ENCODE measurements at regions not wholly inside any gene's neighbourhood (a gene's known extent, or its start where the extent isn't known, plus 50 kb on each side); places are given as distances from the start of the nearest gene placed in this dataset.

- DNase-seq (ENCODE audit: low read depth, low spot score) (no peak), ATAC-seq (no peak)
- POLR2A ChIA-PET = no interaction called here
- no peak overlapping the region for H3K4me3 ChIP-seq (ENCODE audit: low read depth in 2 of 2, low read length in 2 of 2)
- H3K27ac ChIP-seq (ENCODE audit: low read length) = no peak overlapping the region
- no peaks in the 10 kb centered on the region for H3K4me1 ChIP-seq (ENCODE audit: control insufficient read depth, insufficient read depth, low read length)
- intact Hi-C loops (cut with micrococcal nuclease; ENCODE audit: unreplicated experiment) (no loop called here), in situ Hi-C loops (cut with HindIII; ENCODE audit: low pct_unique_long_range_greater_than_20kb, low sequenced_read_pairs) (no loop called here)
- H3K27me3 ChIP-seq (ENCODE audit: control insufficient read depth, insufficient read depth, low read length) = no peaks in the 10 kb centered on the region
- no peak for TF ChIP-seq SIN3A (IDR thresholded peaks at IDR 0.05; ENCODE audit: borderline replicate concordance, insufficient read depth, low read depth, low read length)
- no peak for TF ChIP-seq TCF7L2 (IDR thresholded peaks at IDR 0.05; ENCODE audit: low read depth, low read length)
- no peak for TF ChIP-seq CTCF (IDR thresholded peaks at IDR 0.05)
- TF ChIP-seq REST (IDR thresholded peaks at IDR 0.05; ENCODE audit: insufficient read depth in 1 of 2, low read depth in 2 of 2, low read length in 1 of 2) = no peak
- no peak for TF ChIP-seq POLR2AphosphoS5 (IDR thresholded peaks at IDR 0.05; ENCODE audit: low read depth, low read length)
- BruUV-seq (replicated peaks) = no TSS peak
- H3K36me3 ChIP-seq (ENCODE audit: control insufficient read depth, insufficient read depth, low read length) = no peaks in the 10 kb centered on the region
- H3K9me3 ChIP-seq (ENCODE audit: control insufficient read depth, insufficient read depth, low read depth, low read length) = peaks cover 3% of the 10 kb centered on the region; the same call in 1 of the 2 replicates
- CTCF ChIA-PET = no interaction called here
These were observed 279.1 kb upstream of the CDH12 start for GRCh38 chr5:23132231-23132630.

DNA sequence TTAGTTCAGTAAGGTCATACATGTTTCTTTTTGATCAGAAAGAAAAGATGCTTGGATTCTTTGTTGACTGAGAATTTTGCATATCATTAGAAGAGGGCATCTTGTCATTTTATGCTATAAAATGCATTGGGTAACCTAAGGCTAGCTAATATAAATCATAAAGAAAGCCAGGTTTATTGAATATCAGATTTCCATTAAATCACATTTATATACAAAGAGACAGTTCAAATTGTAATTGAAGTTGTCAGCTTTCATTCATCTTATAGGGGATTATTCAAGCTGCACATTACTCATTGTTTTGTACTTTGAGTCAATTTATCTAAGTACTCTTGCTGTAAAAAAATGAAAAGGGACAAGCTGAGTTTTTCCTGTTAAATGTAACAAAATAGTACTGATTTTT is 259.1 kb upstream of the CDH12 start:
- Histone ChIP-seq H3K27me3 (ENCODE audit: control insufficient read depth, insufficient read depth, low read length) (no peaks in the 10 kb centered on the region), H3K4me3 (ENCODE audit: low read depth in 2 of 2, low read length in 2 of 2) (no peak overlapping the region), H3K36me3 (ENCODE audit: control insufficient read depth, insufficient read depth, low read length) (no peaks in the 10 kb centered on the region), H3K9me3 (ENCODE audit: control insufficient read depth, insufficient read depth, low read depth, low read length) (no peaks in the 10 kb centered on the region), H3K4me1 (ENCODE audit: control insufficient read depth, insufficient read depth, low read length) (no peaks in the 10 kb centered on the region), H3K27ac (ENCODE audit: low read length) (no peak overlapping the region)
- BruUV-seq (replicated peaks) = no TSS peak
- in situ Hi-C loops (cut with HindIII; ENCODE audit: low pct_unique_long_range_greater_than_20kb, low sequenced_read_pairs) = no loop called here
- intact Hi-C loops (cut with micrococcal nuclease; ENCODE audit: unreplicated experiment) = no loop called here
- no peak for ATAC-seq
- CTCF ChIA-PET = no interaction called here
- TF ChIP-seq REST (IDR thresholded peaks at IDR 0.05; ENCODE audit: insufficient read depth in 1 of 2, low read depth in 2 of 2, low read length in 1 of 2) = no peak
- TF ChIP-seq SIN3A (IDR thresholded peaks at IDR 0.05; ENCODE audit: borderline replicate concordance, insufficient read depth, low read depth, low read length) = no peak
- no peak for TF ChIP-seq CTCF (IDR thresholded peaks at IDR 0.05)
- TF ChIP-seq TCF7L2 (IDR thresholded peaks at IDR 0.05; ENCODE audit: low read depth, low read length) = no peak
- no peak for TF ChIP-seq POLR2AphosphoS5 (IDR thresholded peaks at IDR 0.05; ENCODE audit: low read depth, low read length)
- POLR2A ChIA-PET = no interaction called here
- no peak for DNase-seq (ENCODE audit: low read depth, low spot score)
